Mesothelial cell of epicardium (in vitro differentiated cells): ENCODE measurements at regions not wholly inside any gene's neighbourhood (a gene's known extent, or its start where the extent isn't known, plus 50 kb on each side); places are given as distances from the start of the nearest gene placed in this dataset.
"Not testable (repeated sequence)": the region's sequence is repeated elsewhere in the genome, so short reads cannot be mapped to it uniquely, and the experiment has no call there.

Source experiments
- DNase-seq, 2 experiments: peaks; one replicate each; pipeline ENCODE4 v3.0.0; 2021; ENCODE audit warnings: low spot score in 2 of 2; ENCODE audit not compliant: unreplicated experiment in 2 of 2
- H3K27ac Mint-ChIP-seq: 2 replicates; pipeline ENCODE4 v1.8.0; 2021; ENCODE audit warnings: mixed read lengths
- H3K27me3 Mint-ChIP-seq: 2 replicates; pipeline ENCODE4 v1.8.0; 2021; ENCODE audit warnings: low read depth, mixed read lengths
- H3K36me3 Mint-ChIP-seq: 2 replicates; pipeline ENCODE4 v1.8.0; 2021; ENCODE audit warnings: mixed read lengths
- H3K4me1 Mint-ChIP-seq: 2 replicates; pipeline ENCODE4 v1.8.0; 2021; ENCODE audit warnings: mixed read lengths
- H3K4me3 Mint-ChIP-seq: 2 replicates; pipeline ENCODE4 v1.8.0; 2021; ENCODE audit warnings: mild to moderate bottlenecking, moderate library complexity, mixed read lengths
- H3K9me3 Mint-ChIP-seq: 2 replicates; pipeline ENCODE4 v1.8.0; 2021; ENCODE audit warnings: mixed read lengths
- CTCF ChIP-seq: fragments of 200-600 bp; sonication (generic); IDR thresholded peaks from one replicate; pipeline ENCODE4 v1.5.0; 2021; ENCODE audit warnings: antibody characterized with exemption; ENCODE audit not compliant: unreplicated experiment

DNA sequence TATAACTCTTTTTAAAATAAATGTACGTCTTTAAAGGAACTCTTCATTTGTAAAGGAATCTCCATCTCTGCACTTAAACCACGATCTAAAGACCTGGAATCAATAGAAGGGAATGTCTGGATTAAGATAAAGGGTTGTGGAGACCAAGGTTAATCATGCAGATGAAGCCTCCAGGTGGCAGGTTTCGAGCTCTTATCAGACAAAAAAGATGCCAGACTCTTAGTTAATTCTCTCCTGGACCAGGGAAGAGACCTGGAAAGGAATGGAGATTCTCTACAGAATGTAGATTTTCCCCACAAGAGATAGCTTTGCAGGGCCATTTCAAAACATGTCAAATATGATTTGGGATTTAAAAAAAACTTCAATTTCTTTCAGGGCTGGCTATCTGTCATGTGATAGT lies 71.5 kb upstream of the SSTR4 start:
- peaks cover 7% of the 10 kb centered on the region for H3K9me3 Mint-ChIP-seq
- no peak for DNase-seq
- peaks cover 47% of the 10 kb centered on the region for H3K27me3 Mint-ChIP-seq
- no peak overlapping the region for H3K27ac Mint-ChIP-seq
- no peaks in the 10 kb centered on the region for H3K4me1 Mint-ChIP-seq
- H3K4me3 Mint-ChIP-seq = no peak overlapping the region
- no peak for TF ChIP-seq CTCF
- H3K36me3 Mint-ChIP-seq = peaks cover 4% of the 10 kb centered on the region

DNA sequence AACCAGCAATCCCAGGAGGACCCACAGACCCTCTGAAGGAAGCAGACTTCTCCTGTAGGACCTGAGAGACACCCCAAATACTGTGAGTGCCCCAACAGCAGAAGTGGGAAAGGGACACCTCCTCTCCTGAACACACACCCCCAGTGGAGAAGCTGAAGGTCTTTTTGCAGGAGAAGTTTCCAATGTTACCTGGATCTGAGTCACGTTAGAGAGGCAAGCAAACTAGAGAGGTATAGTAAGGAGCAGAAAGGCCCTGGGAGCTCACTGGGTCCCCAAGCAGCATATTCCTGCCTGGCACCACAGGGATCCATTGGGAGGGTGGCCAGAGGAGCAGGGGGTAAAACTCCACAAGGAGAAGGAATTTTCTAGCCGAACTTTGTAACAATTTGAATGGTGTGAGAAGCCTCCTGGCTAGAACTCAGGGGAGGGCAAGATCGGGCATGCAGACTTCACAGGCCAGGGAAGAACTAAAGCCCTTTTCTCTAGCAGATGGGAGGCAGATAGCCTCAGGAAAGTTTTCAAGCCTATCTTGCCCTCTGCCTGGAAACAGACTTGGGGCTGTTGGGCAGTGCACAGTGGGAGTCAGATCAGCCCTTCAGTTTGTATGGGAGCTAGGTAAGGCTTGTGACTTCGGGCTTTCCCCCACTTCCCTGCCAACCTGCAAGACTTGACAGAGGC lies 68.2 kb upstream of the SSTR4 start:
- H3K27ac Mint-ChIP-seq = no peak overlapping the region
- H3K4me1 Mint-ChIP-seq = no peaks in the 10 kb centered on the region
- peaks cover 4% of the 10 kb centered on the region for H3K36me3 Mint-ChIP-seq
- TF ChIP-seq CTCF = no peak
- no peak for DNase-seq
- H3K9me3 Mint-ChIP-seq = peaks cover 16% of the 10 kb centered on the region
- peaks cover 49% of the 10 kb centered on the region for H3K27me3 Mint-ChIP-seq
- no peak overlapping the region for H3K4me3 Mint-ChIP-seq

DNA sequence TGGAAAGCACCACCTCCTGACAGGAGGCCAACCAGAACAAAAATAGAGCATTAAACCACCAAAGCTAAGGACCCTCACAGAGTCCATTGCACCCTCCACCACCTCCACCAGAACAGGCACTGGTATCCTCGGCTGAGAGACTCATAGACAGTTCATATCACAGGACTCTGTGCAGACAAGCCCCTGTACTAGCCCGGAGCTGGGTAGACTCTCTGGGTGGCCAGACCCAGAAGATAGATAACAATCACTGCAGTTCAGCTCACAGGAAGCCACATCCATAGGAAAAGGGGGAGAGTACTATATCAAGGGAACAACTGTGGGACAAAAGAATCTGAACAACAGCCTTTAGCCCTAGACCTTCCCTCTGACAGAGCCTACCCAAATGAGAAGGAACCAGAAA lies 67.4 kb upstream of the SSTR4 start:
- not testable (repeated sequence) for DNase-seq, H3K4me1 Mint-ChIP-seq, H3K4me3 Mint-ChIP-seq, H3K27ac Mint-ChIP-seq, H3K36me3 Mint-ChIP-seq
- Mint-ChIP-seq H3K27me3 (peaks cover 50% of the 10 kb centered on the region), H3K9me3 (peaks cover 16% of the 10 kb centered on the region)

DNA sequence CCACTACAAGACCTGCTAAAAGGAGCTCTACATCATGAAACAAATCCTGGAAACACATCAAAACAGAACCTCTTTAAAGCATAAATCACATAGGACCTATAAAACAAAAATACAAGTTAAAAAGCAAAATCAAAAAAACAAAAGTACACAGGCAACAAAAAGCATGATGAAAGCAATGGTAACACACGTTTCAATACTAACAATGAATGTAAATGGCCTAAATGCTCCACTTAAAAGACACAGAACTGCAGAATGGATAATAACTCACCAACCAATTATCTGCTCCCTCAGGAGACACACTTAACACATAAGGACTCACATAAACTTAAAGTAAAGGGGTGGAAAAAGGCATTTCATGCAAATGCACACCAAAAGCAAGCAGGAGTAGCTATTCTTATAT lies 66.1 kb upstream of the SSTR4 start:
- H3K36me3 Mint-ChIP-seq, DNase-seq, H3K4me1 Mint-ChIP-seq, H3K27ac Mint-ChIP-seq, H3K4me3 Mint-ChIP-seq: not testable (repeated sequence)
- Mint-ChIP-seq H3K9me3 (peaks cover 16% of the 10 kb centered on the region), H3K27me3 (peaks cover 54% of the 10 kb centered on the region)

DNA sequence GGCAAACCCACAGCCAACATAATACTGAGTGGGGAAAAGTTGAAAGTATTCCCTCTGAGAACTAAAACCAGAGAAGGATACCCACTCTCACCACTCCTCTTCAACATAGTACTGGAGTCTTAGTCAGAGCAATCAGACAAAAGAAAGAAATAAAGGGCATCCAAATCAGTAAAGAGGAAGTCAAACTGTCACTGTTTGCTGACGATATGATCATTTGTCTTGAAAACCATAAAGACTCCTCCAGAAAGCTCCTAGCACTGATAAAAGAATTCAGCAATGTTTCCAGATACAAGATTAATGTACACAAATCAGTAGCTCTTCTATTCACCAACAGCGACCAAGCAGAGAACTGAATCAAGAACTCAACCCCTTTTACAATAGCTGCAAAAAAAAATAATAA lies 64.0 kb upstream of the SSTR4 start:
- peaks cover 16% of the 10 kb centered on the region for H3K9me3 Mint-ChIP-seq
- peaks cover 65% of the 10 kb centered on the region for H3K27me3 Mint-ChIP-seq
- H3K27ac Mint-ChIP-seq, DNase-seq, H3K4me3 Mint-ChIP-seq, H3K4me1 Mint-ChIP-seq, H3K36me3 Mint-ChIP-seq: not testable (repeated sequence)

DNA sequence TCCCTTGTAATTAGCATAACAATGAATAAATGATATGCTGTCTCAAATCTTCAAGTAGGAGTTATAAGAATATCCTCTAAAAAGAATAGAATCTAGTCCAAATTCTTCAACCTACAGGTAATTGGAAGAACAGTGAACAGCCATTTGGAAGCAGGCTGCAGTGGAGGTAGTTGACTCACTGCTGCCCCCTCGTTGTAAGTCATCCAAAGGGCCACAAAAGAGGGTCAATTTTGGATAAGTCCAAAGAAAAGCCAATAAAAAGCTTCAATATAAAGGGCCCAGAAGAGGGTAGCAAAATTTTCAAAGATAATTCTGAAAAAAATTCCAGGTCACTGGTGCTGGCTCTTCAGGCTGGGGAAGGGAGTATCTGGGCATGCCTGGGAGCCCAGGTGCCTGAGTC lies 60.8 kb upstream of the SSTR4 start:
- H3K4me1 Mint-ChIP-seq = no peaks in the 10 kb centered on the region
- H3K27me3 Mint-ChIP-seq = peaks cover 77% of the 10 kb centered on the region
- no peak overlapping the region for H3K27ac Mint-ChIP-seq
- TF ChIP-seq CTCF = peak; percentile 18
- H3K4me3 Mint-ChIP-seq = no peak overlapping the region
- no peaks in the 10 kb centered on the region for H3K36me3 Mint-ChIP-seq
- DNase-seq = no peak
- peaks cover 2% of the 10 kb centered on the region for H3K9me3 Mint-ChIP-seq

DNA sequence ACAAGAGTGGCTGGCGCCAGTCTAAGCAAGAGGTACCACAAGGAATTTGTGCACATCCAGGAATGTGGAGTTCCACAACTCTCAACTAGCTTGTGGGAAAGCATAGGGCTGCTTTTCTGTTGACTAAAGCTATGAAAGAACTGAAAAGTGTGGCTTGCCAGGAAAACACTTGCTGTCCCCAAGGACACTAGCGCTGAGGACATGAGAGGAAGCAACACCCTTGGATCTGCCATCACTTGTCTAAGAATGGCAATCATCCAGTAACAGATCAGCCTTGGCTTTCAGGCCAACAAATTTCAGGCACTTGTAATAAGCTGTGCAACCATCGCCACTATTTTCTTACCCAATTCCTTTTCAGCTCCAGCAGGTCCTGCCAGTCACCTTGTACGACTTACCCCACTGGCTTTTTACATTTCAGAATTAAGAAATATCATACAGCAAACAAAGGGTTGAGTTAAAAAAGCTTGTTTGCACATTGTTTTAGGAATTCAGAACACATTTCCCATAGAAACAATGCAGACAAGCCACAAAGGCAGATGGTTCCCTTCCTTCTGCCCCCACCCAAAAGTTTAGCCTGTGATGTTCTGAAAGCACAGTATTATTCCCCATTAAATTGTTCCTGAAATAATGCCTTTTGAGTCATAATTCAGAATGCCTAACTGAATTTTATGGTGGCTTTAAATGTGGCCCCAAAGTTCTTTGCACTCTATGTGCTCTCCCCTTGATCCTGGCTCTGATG lies 57.9 kb upstream of the SSTR4 start:
- TF ChIP-seq CTCF = no peak
- Mint-ChIP-seq H3K36me3 (no peaks in the 10 kb centered on the region), H3K27ac (no peak overlapping the region), H3K4me1 (peaks cover 3% of the 10 kb centered on the region), H3K9me3 (no peaks in the 10 kb centered on the region), H3K27me3 (peaks cover 71% of the 10 kb centered on the region), H3K4me3 (no peak overlapping the region)
- DNase-seq = no peak
